Naive thymus-derived CD8-positive, alpha-beta T cell (primary cell): ENCODE measurements at regions not wholly inside any gene's neighbourhood (a gene's known extent, or its start where the extent isn't known, plus 50 kb on each side); places are given as distances from the start of the nearest gene placed in this dataset.
A peak's percentile ranks its signal among the peaks of the same experiment; 100 is the strongest.

Experiments used
- ATAC-seq, 2 donors: fragments of 150-1000 bp; cut with Tn5 transposase in 1 of 2; sonication (Bioruptor Pico), chemical (Tn5 transposase) in 1 of 2; 1 replicate in 1 of 2; 2 replicates in 1 of 2; pipeline ENCODE4 v1.10.0; 2021; ENCODE audit warnings: mild to moderate bottlenecking in 2 of 2, moderate library complexity in 2 of 2
- POLR2A ChIA-PET: fragments of 350-600 bp; sonication (Branson Sonifier 250); formaldehyde crosslinking; loops from one replicate; lab custom pipeline; 2021; ENCODE audit warnings: antibody characterized with exemption; lab: Charles Lee
- DNase-seq, 10 donors: peaks; one replicate each; pipeline versions ENCODE4 v3.0.0 to v3.0.0-alpha.2; 2020 to 2022
- H3K27ac Mint-ChIP-seq, 10 donors: one replicate each; pipeline ENCODE4 v1.8.0; 2020 to 2022; ENCODE audit warnings: mild to moderate bottlenecking in 10 of 10, mixed read lengths in 10 of 10, moderate library complexity in 4 of 10, inconsistent platforms in 1 of 10
- H3K27me3 Mint-ChIP-seq, 5 donors: one replicate each; pipeline ENCODE4 v1.8.0; 2021 to 2022; ENCODE audit warnings: mixed read lengths in 5 of 5
- H3K36me3 Mint-ChIP-seq, 3 donors: one replicate each; pipeline ENCODE4 v1.8.0; 2020 to 2022; ENCODE audit warnings: mixed read lengths in 3 of 3, mild to moderate bottlenecking in 2 of 3, inconsistent platforms in 1 of 3
- H3K4me1 Mint-ChIP-seq, 4 donors: one replicate each; pipeline ENCODE4 v1.8.0; 2021 to 2022; ENCODE audit warnings: mixed read lengths in 4 of 4
- H3K4me3 Mint-ChIP-seq, 10 donors: one replicate each; pipeline ENCODE4 v1.8.0; 2020 to 2022; ENCODE audit warnings: mild to moderate bottlenecking in 10 of 10, mixed read lengths in 10 of 10, moderate library complexity in 6 of 10, inconsistent platforms in 1 of 10
- H3K9me3 Mint-ChIP-seq, 9 donors: one replicate each; pipeline ENCODE4 v1.8.0; 2020 to 2022; ENCODE audit warnings: mixed read lengths in 9 of 9, mild to moderate bottlenecking in 3 of 9, inconsistent platforms in 1 of 9, moderate library complexity in 1 of 9

DNA sequence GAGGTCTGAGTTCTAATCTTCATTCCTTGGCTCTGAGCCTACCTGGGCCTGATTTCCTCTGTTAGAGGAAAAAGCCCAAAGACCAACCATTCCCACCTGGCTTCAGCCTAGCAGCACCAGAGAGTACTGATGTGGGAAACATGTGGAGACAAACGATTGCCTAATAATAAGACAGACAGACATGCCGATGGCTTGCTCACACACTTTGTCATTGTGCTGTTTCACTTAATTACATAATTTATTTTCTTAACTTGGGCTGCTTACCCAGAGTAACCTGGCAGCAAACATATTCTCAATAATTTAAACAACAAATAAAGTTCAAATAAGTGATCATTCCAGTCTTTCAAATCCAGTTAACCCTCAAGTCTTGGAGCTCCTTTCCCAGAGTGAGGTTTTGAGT is 83.4 kb downstream of the MAF start:
- POLR2A ChIA-PET, result interaction anchor here (0.6 kb wide), 1 partner anchor 56 kb away, joined by 4 read pairs; no protein-coding TSS in a partner anchor
- DNase-seq (no peak), ATAC-seq (no peak)
- no peak overlapping the region for H3K27ac Mint-ChIP-seq
- peaks cover 0 to 2% (median 0%) of the 10 kb centered on the region in 9 donors for H3K9me3 Mint-ChIP-seq
- no peak overlapping the region for H3K4me3 Mint-ChIP-seq
- peaks cover 0 to 6% (median 3%) of the 10 kb centered on the region in 4 donors for H3K4me1 Mint-ChIP-seq
- no peaks in the 10 kb centered on the region for H3K36me3 Mint-ChIP-seq
- H3K27me3 Mint-ChIP-seq, result peaks cover 15 to 33% (median 29%) of the 10 kb centered on the region in 5 donors

DNA sequence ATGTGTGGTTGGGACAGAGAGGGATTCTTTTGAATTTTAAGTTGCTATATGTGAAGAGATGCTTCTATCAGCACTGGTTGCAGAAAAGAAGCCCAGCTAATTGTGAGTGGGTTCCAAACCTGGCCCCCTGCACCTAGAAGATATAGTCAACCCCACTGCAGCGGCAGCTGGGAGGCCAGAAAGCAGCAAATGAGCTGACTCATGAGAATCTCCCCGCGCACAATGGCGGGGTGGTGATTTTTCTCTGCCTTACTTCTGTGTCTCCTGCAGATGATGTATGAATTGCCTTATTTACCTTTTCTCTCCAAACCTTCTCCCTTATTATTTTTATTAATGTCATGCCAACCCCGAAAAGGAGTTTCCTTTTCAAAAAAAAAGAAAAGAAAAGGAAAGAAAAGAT is 89.7 kb downstream of the MAF start:
- Mint-ChIP-seq H3K9me3 (no peaks in the 10 kb centered on the region), H3K27me3 (peaks cover 0 to 16% (median 2%) of the 10 kb centered on the region in 5 donors), H3K36me3 (no peaks in the 10 kb centered on the region), H3K4me1 (no peaks in the 10 kb centered on the region), H3K27ac (no peak overlapping the region), H3K4me3 (no peak overlapping the region)
- DNase-seq (no peak), ATAC-seq (no peak)
- POLR2A ChIA-PET, result no interaction called here

DNA sequence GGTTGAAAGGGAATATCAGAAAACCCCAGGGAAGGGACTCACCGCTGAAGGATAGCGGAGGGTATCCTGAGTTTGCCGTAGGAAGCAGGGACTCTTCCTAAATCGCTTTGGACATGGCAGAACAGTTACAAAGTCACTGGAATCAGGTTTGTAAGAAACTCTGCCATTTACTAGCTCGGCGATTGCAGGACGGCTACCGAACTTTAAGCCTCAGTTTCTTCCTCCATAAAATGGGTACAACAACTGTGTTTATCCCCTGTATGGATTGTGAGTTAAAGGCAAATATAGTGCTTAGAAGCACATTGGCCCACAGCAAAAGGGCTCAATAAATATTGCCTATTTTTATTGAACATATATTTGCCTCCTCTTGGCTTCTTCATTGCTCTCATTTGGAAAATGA is 90.6 kb downstream of the MAF start:
- no peaks in the 10 kb centered on the region for H3K36me3 Mint-ChIP-seq
- H3K27ac Mint-ChIP-seq, result no peak overlapping the region

DNA sequence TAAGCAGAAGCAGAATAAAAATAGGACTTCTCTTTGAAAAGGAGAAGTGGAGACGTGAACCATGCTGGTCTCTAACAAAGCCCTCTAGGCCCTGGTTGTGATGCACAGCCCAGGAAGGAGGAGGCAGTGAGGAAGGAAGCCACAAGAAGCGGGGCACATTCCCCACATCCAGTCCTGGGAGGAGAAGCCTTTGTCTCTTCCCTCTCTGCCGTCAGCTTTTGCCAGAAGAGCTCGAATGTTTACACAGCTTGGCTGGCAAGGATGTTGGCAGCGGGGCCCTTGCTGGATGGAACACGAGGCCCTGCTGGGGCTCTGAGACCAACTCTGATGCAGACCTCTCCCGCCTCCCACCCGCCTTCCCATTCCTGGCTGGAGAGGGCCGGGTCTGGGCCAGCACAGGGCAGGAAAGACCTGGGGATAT is 91.3 kb downstream of the MAF start:
- H3K27ac Mint-ChIP-seq, result no peak overlapping the region
- peaks cover 0 to 3% (median 0%) of the 10 kb centered on the region in 9 donors for H3K9me3 Mint-ChIP-seq
- H3K4me3 Mint-ChIP-seq, result no peak overlapping the region
- ATAC-seq, result no peak
- no peaks in the 10 kb centered on the region for H3K36me3 Mint-ChIP-seq
- no peak for DNase-seq
- H3K4me1 Mint-ChIP-seq, result no peaks in the 10 kb centered on the region
- POLR2A ChIA-PET, result no interaction called here
- H3K27me3 Mint-ChIP-seq, result peaks cover 0 to 13% (median 5%) of the 10 kb centered on the region in 5 donors

More for the DNA sequence above, 90.6 kb downstream of the MAF start:
- POLR2A ChIA-PET, result no interaction called here
- Mint-ChIP-seq H3K4me1 (no peaks in the 10 kb centered on the region), H3K27me3 (peaks cover 0 to 16% (median 5%) of the 10 kb centered on the region in 5 donors), H3K9me3 (no peaks in the 10 kb centered on the region), H3K4me3 (no peak overlapping the region)
- ATAC-seq (no peak), DNase-seq (no peak)

DNA sequence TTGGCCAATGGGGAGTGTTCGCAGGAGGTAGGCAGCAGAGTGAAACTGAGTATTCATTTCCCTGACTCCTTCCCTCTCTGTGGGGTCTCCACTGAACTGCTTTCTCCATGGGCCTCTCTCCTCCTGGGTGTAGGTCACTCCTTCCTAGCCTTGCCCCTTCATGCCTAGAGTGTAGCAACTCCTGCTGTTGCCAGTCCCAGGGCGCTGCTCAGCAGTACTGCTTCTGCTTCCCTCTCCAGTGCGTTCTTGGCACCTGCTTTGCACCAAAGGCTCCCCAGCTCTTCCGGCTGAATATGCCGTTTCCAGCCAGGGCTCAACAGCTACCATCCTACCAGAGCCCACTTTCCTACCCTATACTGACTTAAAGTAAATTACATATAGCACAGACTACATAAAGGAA is 92.2 kb downstream of the MAF start:
- Mint-ChIP-seq H3K27ac (no peak overlapping the region), H3K9me3 (peaks cover 0 to 3% (median 0%) of the 10 kb centered on the region in 9 donors), H3K4me3 (no peak overlapping the region), H3K36me3 (no peaks in the 10 kb centered on the region), H3K4me1 (no peaks in the 10 kb centered on the region), H3K27me3 (peaks cover 0 to 12% (median 5%) of the 10 kb centered on the region in 5 donors)
- ATAC-seq (no peak), DNase-seq (no peak)
- POLR2A ChIA-PET, result no interaction called here

DNA sequence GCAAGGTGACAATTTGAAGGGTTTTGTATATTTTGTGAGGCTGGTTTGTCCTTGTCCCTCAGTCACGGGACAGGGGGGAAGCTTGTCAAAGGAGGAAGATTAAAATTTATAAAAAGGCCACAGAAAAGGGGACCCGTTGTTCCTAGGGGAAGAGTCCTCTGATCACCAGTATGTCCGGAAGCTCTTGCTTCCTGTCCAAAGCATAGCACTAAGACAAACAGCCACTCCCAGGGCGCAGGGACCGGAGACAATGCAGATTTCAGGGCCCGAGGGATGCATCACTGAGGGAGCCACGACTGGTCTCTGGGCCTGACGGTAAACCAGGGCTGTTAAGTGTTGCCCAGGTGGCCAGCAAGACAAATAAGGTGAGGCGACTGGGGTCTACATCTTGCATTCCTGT is 95.2 kb downstream of the MAF start:
- peaks cover 0 to 7% (median 4%) of the 10 kb centered on the region in 5 donors for H3K27me3 Mint-ChIP-seq
- H3K36me3 Mint-ChIP-seq, result no peaks in the 10 kb centered on the region
- no peak overlapping the region for H3K4me3 Mint-ChIP-seq
- DNase-seq, result no peak
- H3K4me1 Mint-ChIP-seq, result no peaks in the 10 kb centered on the region
- peaks cover 0 to 3% (median 0%) of the 10 kb centered on the region in 9 donors for H3K9me3 Mint-ChIP-seq
- H3K27ac Mint-ChIP-seq, result no peak overlapping the region
- POLR2A ChIA-PET, result no interaction called here
- no peak for ATAC-seq

DNA sequence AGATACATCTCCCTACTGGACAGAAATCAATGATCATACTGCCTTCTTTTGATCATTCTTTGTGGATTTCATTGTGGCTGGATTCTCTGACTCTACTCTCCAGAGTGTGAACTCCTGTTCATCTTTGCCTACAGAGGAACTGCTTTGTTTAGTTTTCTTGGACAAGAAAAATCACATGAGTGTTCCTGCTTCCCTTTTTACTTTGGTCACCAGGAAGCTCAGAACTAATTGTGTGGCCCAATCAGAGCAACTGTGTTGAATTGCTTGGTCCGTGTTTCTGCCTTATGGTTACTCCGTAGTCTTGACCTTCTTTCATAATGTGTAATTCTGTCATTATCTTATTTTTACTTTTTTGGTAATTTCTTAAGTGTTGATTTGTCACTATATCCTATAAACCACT is 97.0 kb downstream of the MAF start:
- H3K36me3 Mint-ChIP-seq, result no peaks in the 10 kb centered on the region
- peaks cover 0 to 10% (median 5%) of the 10 kb centered on the region in 5 donors for H3K27me3 Mint-ChIP-seq
- peaks cover 0 to 6% (median 0%) of the 10 kb centered on the region in 9 donors for H3K9me3 Mint-ChIP-seq
- no peak overlapping the region for H3K27ac Mint-ChIP-seq
- H3K4me3 Mint-ChIP-seq, result no peak overlapping the region
- ATAC-seq (no peak), DNase-seq (no peak)
- POLR2A ChIA-PET, result no interaction called here
- no peaks in the 10 kb centered on the region for H3K4me1 Mint-ChIP-seq

DNA sequence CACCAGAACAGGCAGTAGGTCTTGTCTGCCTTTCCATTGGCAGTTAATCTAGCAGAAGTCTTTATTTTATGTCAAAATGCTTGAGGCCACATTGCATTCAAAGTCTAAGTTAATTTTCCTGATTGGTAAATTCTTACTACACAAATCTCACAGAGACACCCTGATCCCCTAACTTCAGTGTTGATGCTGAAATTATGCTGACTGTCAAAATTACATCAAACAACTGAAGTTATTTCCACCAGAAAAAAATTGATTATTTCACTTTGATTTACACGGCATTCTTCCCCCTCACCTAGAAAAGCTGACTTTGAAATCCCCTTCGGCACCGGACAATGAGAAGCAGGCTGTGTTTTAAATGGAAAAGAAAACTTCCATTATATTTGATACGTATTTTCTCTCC is 99.1 kb downstream of the MAF start:
- no peak for ATAC-seq

GRCh38 chr16:79500866-79501265 is 99.7 kb downstream of the MAF start:
- Mint-ChIP-seq H3K4me3 (no peak overlapping the region), H3K27me3 (peaks cover 0 to 6% (median 5%) of the 10 kb centered on the region in 5 donors), H3K9me3 (peaks cover 0 to 6% (median 0%) of the 10 kb centered on the region in 9 donors), H3K36me3 (no peaks in the 10 kb centered on the region), H3K27ac (no peak overlapping the region), H3K4me1 (peaks cover 0 to 14% (median 2%) of the 10 kb centered on the region in 4 donors)
- no peak for DNase-seq
- ATAC-seq, result no peak
- POLR2A ChIA-PET, result no interaction called here

More for the DNA sequence above, 99.1 kb downstream of the MAF start:
- Mint-ChIP-seq H3K36me3 (no peaks in the 10 kb centered on the region), H3K4me3 (no peak overlapping the region), H3K27ac (no peak overlapping the region), H3K27me3 (peaks cover 0 to 8% (median 5%) of the 10 kb centered on the region in 5 donors), H3K4me1 (peaks cover 0 to 14% (median 2%) of the 10 kb centered on the region in 4 donors), H3K9me3 (peaks cover 0 to 6% (median 0%) of the 10 kb centered on the region in 9 donors)
- POLR2A ChIA-PET, result no interaction called here
- no peak for DNase-seq

GRCh38 chr16:79500286-79500685 is 100.3 kb downstream of the MAF start:
- no peak for DNase-seq
- Mint-ChIP-seq H3K4me3 (no peak overlapping the region), H3K27ac (no peak overlapping the region), H3K9me3 (peaks cover 0 to 6% (median 0%) of the 10 kb centered on the region in 9 donors), H3K27me3 (peaks cover 0 to 6% (median 4%) of the 10 kb centered on the region in 5 donors), H3K4me1 (peaks cover 0 to 14% (median 2%) of the 10 kb centered on the region in 4 donors), H3K36me3 (no peaks in the 10 kb centered on the region)
- ATAC-seq, result no peak
- POLR2A ChIA-PET, result no interaction called here

- Mint-ChIP-seq H3K27me3 (peaks cover 0 to 5% (median 0%) of the 10 kb centered on the region in 5 donors), H3K9me3 (peaks cover 0 to 3% (median 0%) of the 10 kb centered on the region in 9 donors), H3K27ac (no peak overlapping the region), H3K36me3 (no peaks in the 10 kb centered on the region), H3K4me1 (peaks cover 0 to 14% (median 2%) of the 10 kb centered on the region in 4 donors), H3K4me3 (no peak overlapping the region)
- POLR2A ChIA-PET, result no interaction called here
- no peak for DNase-seq
- no peak for ATAC-seq
These were observed 101.6 kb downstream of the MAF start for GRCh38 chr16:79498928-79499327.

DNA sequence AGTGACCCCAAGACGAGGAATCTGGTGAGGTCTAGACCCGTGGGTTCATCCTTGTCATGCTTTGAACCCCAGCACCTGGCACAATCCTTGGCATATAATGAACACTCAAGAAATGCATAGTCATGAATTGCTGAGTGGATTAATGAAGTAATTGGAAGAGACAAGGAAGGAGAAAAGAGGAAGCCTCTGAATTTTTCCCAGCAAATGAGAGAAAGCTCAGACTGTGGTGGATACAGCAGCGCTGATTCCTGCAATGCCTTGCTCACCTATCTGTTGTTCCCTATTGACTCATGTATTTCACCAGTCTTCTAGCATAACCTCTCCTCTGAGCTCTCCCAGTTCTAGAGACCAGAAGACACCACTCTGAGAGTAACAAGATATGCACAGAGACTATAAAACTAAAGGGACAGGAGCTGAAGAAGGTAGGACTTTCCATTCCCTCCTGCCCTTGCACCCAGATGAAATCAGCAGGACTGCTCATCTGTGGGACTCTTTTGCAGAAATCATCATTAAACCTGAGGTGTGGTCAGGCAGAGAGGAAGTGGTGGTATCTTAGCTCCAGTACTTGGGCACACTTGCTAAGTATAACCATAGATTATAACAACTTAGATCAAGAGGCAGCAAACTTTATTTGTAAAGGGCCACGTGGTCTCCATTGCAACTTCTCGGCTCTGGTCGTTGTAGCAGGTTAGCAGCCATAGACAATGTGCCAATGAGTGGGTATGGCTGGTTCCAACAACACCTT is 102.8 kb downstream of the MAF start:
- H3K4me1 Mint-ChIP-seq, result peaks cover 0 to 14% (median 2%) of the 10 kb centered on the region in 4 donors
- peaks cover 0 to 3% (median 0%) of the 10 kb centered on the region in 9 donors for H3K9me3 Mint-ChIP-seq
- ATAC-seq (no peak), DNase-seq (no peak)
- H3K36me3 Mint-ChIP-seq, result no peaks in the 10 kb centered on the region
- peak overlapping the region in 1 of 10 donors; percentile 9 for H3K4me3 Mint-ChIP-seq
- POLR2A ChIA-PET, result no interaction called here
- peak overlapping the region in 2 of 10 donors; percentile 15 to 46 for H3K27ac Mint-ChIP-seq
- H3K27me3 Mint-ChIP-seq, result peaks cover 0 to 5% (median 0%) of the 10 kb centered on the region in 5 donors

DNA sequence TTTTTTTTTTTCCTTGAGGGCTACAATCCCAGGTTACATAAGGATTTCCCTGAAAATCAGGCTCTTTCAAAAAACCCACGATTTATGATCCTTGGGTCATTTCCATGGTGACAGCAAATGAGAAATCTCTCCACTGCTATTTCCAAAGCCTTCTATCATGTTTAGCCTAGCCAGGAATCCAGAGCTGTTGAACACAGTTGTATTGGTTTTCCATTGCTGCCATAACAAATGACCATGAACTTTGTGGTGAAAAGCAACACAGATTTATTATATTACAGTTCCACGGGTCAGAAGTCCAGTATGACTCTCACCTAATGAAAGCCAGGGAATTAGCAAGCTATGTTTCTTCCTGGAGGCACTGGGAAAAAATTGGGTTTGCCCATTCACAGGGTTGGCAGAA is 106.6 kb downstream of the MAF start:
- no peak for DNase-seq
- POLR2A ChIA-PET, result no interaction called here
- H3K27ac Mint-ChIP-seq, result no peak overlapping the region
- H3K4me3 Mint-ChIP-seq, result no peak overlapping the region
- H3K36me3 Mint-ChIP-seq, result no peaks in the 10 kb centered on the region
- peaks cover 0 to 19% (median 2%) of the 10 kb centered on the region in 4 donors for H3K4me1 Mint-ChIP-seq
- no peaks in the 10 kb centered on the region for H3K9me3 Mint-ChIP-seq
- ATAC-seq, result no peak
- H3K27me3 Mint-ChIP-seq, result peaks cover 4 to 8% (median 5%) of the 10 kb centered on the region in 5 donors
